Middle frontal gyrus (tissue), 1 donor: ENCODE measurements at regions not wholly inside any gene's neighbourhood (a gene's known extent, or its start where the extent isn't known, plus 50 kb on each side); places are given as distances from the start of the nearest gene placed in this dataset.

Source experiments
- DNase-seq: peaks from one replicate; pipeline ENCODE4 v3.0.0-alpha.2; 2015; ENCODE audit warnings: low spot score; ENCODE audit errors: extremely low spot score

DNA sequence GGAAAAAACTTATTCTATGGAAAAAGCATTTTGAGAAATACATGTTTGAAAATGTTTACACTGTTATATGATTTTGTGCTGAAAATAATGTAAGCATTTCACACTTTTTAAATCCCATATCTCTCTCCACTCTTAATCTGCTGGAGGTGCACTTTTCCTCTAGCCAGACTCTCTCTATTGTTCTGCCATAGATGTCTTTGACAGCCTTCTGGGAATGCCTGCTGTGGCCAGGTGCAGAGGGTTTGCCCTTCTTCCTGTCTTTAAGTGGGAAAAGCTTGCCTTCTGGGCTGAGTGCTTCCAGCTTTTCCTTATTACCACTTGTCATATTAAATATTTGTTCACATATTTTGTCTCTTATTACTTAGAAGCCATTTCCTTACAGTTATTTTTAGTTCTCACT is 60.1 kb upstream of the PPM1H start:
- DNase-seq: no peak

DNA sequence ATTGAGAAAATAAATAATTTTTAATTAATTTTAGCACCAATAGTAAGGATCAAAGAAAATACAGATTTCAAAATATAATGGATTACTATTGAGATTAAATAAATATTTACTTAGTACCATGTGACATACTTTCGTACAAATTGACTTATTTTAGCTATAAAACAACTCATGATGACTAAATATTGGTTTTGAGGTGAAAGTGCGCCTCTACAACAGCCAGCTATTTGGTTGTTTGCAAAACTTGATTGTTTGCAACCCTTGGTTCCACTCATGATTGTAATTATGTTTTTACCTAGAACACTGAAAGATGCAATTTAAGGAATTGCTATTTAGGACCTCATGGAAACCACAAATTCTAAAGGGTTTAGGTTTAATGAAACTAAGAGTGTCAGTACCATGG is 51.9 kb upstream of the PPM1H start:
- DNase-seq: no peak
